VCaP (cell line): ENCODE measurements at regions not wholly inside any gene's neighbourhood (a gene's known extent, or its start where the extent isn't known, plus 50 kb on each side); places are given as distances from the start of the nearest gene placed in this dataset.

ENCODE experiments used
- H3K27ac ChIP-seq: fragments of 450-650 bp; 2 replicates; pipeline ENCODE4 v1.5.1; 2017
- TF ChIP-seq, protein P1 (sequence below): fragments of 450-650 bp; conservative IDR thresholded peaks from 2 replicates; pipeline ENCODE4 v1.5.1; 2017; ENCODE audit warnings: mild to moderate bottlenecking, moderate library complexity

GRCh38 chr9:28735738-28736342, 1162.6 kb upstream of the C9orf72 start:
- no peak overlapping the region for H3K27ac ChIP-seq

DNA sequence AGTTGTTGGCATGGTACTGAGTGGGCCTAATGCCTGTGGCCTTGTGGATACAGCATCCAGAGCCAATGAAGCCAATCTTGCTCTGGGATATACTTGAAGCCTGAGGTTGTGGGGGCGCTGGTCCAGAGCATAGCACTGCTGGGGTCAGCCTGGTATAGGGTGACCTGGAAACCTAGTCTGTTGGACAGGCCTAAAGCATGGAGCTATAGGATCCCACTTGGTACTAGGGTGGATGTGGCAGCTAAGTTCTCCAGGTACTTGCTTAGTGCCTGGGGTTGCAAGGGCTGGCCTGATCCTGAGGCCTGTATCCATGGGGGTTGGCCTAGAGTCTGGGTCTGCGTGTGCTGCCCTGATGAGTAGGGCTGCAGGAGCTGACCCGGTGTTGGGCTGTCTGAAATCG, 1168.2 kb upstream of the C9orf72 start:
- TF ChIP-seq, protein P1, sequence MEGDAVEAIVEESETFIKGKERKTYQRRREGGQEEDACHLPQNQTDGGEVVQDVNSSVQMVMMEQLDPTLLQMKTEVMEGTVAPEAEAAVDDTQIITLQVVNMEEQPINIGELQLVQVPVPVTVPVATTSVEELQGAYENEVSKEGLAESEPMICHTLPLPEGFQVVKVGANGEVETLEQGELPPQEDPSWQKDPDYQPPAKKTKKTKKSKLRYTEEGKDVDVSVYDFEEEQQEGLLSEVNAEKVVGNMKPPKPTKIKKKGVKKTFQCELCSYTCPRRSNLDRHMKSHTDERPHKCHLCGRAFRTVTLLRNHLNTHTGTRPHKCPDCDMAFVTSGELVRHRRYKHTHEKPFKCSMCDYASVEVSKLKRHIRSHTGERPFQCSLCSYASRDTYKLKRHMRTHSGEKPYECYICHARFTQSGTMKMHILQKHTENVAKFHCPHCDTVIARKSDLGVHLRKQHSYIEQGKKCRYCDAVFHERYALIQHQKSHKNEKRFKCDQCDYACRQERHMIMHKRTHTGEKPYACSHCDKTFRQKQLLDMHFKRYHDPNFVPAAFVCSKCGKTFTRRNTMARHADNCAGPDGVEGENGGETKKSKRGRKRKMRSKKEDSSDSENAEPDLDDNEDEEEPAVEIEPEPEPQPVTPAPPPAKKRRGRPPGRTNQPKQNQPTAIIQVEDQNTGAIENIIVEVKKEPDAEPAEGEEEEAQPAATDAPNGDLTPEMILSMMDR, result no peak
- H3K27ac ChIP-seq, result no peak overlapping the region

More at GRCh38 chr9:28735738-28736342, 1162.6 kb upstream of the C9orf72 start:
- TF ChIP-seq, protein P1, result no peak

- no peak overlapping the region for H3K27ac ChIP-seq
- TF ChIP-seq, protein P1, result no peak
These were observed 1174.2 kb upstream of the C9orf72 start for GRCh38 chr9:28747351-28747985.

DNA sequence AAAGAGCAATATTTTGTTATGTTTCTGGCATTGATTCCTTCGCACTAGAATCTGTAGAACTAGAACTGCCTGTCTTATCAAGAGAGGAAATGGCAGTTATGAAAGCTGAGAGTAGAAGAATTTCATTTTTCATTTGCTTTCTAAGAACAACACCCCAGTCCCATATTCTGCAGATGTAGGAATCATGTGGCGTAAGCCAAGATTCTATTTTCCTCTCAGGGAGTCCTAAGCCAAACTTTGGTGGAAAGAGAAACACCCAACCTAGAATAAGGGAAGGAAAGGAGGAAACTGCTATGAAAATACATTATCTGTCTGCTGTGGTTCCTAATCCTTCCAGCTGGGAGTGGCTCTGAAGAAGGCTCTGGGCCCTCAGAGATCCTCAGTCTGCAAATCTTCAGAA, 1176.9 kb upstream of the C9orf72 start:
- H3K27ac ChIP-seq, result no peak overlapping the region
- TF ChIP-seq, protein P1, result no peak

- TF ChIP-seq, protein P1, result no peak
- H3K27ac ChIP-seq, result no peak overlapping the region
These were observed 1185.1 kb upstream of the C9orf72 start for GRCh38 chr9:28758341-28758740.

DNA sequence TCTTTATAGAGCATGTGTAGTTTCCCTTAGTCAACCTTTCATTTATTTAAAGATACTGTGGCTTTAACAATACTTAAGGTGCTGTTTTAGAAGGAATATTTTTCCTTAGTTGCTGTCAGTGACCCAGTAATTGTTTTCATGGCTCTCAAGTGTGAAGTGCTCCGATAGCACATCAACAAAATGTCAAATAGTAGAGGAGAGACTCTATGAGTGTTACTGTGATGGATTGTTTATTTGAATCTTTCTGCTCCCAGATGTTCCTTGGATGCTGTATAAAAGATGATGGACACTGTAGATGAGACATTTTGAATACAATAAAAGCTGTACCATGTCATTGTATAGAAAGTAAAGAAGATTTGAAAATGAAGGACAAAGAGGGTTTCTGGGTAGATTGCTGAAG, 1185.7 kb upstream of the C9orf72 start:
- TF ChIP-seq, protein P1, result no peak
- no peak overlapping the region for H3K27ac ChIP-seq

GRCh38 chr9:28762167-28762566, 1188.9 kb upstream of the C9orf72 start:
- TF ChIP-seq, protein P1, result no peak
- H3K27ac ChIP-seq, result no peak overlapping the region
